Right lobe of liver (tissue), 6 donors: ENCODE measurements at regions not wholly inside any gene's neighbourhood (a gene's known extent, or its start where the extent isn't known, plus 50 kb on each side); places are given as distances from the start of the nearest gene placed in this dataset.
"Not testable (repeated sequence)": the region's sequence is repeated elsewhere in the genome, so short reads cannot be mapped to it uniquely, and the experiment has no call there.

Experiments
- ATAC-seq, 4 donors: fragments of 200-7000 bp; cut with Tn5 transposase; one replicate each; pipeline ENCODE4 v1.9.1; 2020; ENCODE audit warnings: mild to moderate bottlenecking in 4 of 4, moderate library complexity in 4 of 4
- DNase-seq, 3 donors: peaks; one replicate each; pipeline ENCODE4 v3.0.0-alpha.2; 2020
- H3K27ac ChIP-seq, 3 donors: fragments of 200-600 bp; one replicate each; pipeline ENCODE4 v1.8.0; 2022
- H3K27me3 ChIP-seq, 2 donors: fragments of 200-600 bp; one replicate each; pipeline ENCODE4 v1.8.0; 2022
- H3K36me3 ChIP-seq, 4 donors: fragments of 200-600 bp; sonication (generic) in 1 of 4; one replicate each; pipeline versions ENCODE4 v1.5.1 to v1.8.0; 2017 to 2022; ENCODE audit warnings: control low read depth in 1 of 4
- H3K4me1 ChIP-seq, 4 donors: fragments of 200-600 bp; sonication (generic) in 1 of 4; one replicate each; pipeline versions ENCODE4 v1.5.1 to v1.8.0; 2017 to 2022; ENCODE audit warnings: control low read depth in 1 of 4
- H3K4me3 ChIP-seq, 3 donors: fragments of 200-600 bp; one replicate each; pipeline ENCODE4 v1.8.0; 2022
- H3K9me3 ChIP-seq, 4 donors: fragments of 200-600 bp; sonication (generic) in 1 of 4; one replicate each; pipeline versions ENCODE4 v1.5.1 to v1.8.0; 2017 to 2022; ENCODE audit warnings: control low read depth in 1 of 4
- POLR2A ChIP-seq: fragments of 450-650 bp; IDR thresholded peaks from one replicate; pipeline ENCODE4 v1.6.1; 2017; ENCODE audit warnings: antibody characterized with exemption, mild to moderate bottlenecking
- WGBS: methylation state at CpG from one replicate; pipeline ENCODE4 v1.1.6; 2018; ENCODE audit warnings: low coverage, low lambda C conversion rate; ENCODE audit not compliant: insufficient coverage; ENCODE audit errors: missing lambda C conversion rate; 5-methylcytosine and 5-hydroxymethylcytosine counted together
- intact Hi-C, 2 donors: fragments of 100-400 bp; cut with DNase I; formaldehyde crosslinking; loops; one replicate each; pipeline versions ENCODE4 v1.11.2 to v1.14.1; 2022
- TF ChIP-seq, protein P1 (sequence below), 4 donors: fragments of 200-600 bp in 3 of 4; fragments of 450-650 bp in 1 of 4; IDR thresholded peaks; one replicate each; pipeline versions ENCODE4 v1.5.1 to v1.8.0; 2016 to 2022; ENCODE audit warnings: antibody characterized with exemption in 4 of 4, mild to moderate bottlenecking in 2 of 4
- donor health status: DM: no; HTN: yes; CAD: no.
- donor health status: DM: no; HTN: no; CAD: no.
- donor health status: DM: no; HTN: no; CAD: no.
- donor health status: DM: no; HTN: yes; CAD: no.
- donor health status: DM: no; HTN: yes; CAD: no.

DNA sequence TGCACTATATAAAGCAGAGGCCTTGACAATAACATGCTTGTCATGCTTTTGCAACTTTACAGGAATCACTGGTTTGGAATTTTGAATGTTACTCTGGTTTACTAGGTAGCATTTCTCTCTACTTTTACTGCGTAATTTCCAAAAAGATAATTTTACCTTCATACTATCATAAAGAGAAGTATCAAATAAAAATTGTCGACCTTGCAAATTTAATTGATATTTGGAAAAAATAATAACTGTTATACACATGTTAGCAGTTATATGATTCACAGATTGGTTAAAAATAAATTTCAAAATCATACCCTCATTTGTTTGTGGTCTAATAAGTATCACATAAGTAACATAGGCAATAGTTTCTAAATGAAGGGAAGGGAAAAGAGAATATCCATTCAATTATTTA lies 228.5 kb upstream of the CACNA2D1 start:
- H3K27me3 ChIP-seq, result no peaks in the 10 kb centered on the region
- ATAC-seq (no peak), DNase-seq (no peak)
- H3K36me3 ChIP-seq, result no peaks in the 10 kb centered on the region
- WGBS, result 49% methylated on average over 2 of the region's 2 CpGs
- no peak for TF ChIP-seq POLR2A
- H3K4me3 ChIP-seq, result no peak overlapping the region
- H3K27ac ChIP-seq, result no peak overlapping the region
- H3K9me3 ChIP-seq, result no peaks in the 10 kb centered on the region
- intact Hi-C loops, result no loop called here
- no peaks in the 10 kb centered on the region for H3K4me1 ChIP-seq

DNA sequence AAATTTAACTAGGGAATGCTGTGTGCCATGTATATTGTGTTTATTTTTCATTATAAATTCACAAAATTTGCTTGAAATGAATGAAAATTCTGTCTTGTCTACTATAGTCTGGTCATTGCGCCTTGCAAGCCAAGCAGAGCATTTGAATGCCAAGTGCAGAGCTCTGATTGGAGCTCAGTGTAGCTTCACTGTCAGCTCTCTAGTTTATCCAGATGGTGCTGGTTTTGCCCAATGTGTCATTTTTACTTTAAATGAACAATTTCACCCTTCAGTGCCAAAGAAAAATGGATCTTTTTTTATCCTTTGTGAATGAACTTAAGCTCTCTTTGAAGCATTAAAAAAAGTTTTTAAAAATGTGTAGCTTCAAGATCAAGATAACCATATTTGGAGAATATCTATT lies 225.6 kb upstream of the CACNA2D1 start:
- intact Hi-C loops, result no loop called here
- Histone ChIP-seq H3K4me3 (no peak overlapping the region), H3K27ac (no peak overlapping the region), H3K4me1 (no peaks in the 10 kb centered on the region), H3K36me3 (no peaks in the 10 kb centered on the region), H3K9me3 (no peaks in the 10 kb centered on the region), H3K27me3 (no peaks in the 10 kb centered on the region)
- DNase-seq (no peak), ATAC-seq (no peak)
- WGBS, result 64% methylated on average over 1 of the region's 1 CpG
- TF ChIP-seq, protein P1, sequence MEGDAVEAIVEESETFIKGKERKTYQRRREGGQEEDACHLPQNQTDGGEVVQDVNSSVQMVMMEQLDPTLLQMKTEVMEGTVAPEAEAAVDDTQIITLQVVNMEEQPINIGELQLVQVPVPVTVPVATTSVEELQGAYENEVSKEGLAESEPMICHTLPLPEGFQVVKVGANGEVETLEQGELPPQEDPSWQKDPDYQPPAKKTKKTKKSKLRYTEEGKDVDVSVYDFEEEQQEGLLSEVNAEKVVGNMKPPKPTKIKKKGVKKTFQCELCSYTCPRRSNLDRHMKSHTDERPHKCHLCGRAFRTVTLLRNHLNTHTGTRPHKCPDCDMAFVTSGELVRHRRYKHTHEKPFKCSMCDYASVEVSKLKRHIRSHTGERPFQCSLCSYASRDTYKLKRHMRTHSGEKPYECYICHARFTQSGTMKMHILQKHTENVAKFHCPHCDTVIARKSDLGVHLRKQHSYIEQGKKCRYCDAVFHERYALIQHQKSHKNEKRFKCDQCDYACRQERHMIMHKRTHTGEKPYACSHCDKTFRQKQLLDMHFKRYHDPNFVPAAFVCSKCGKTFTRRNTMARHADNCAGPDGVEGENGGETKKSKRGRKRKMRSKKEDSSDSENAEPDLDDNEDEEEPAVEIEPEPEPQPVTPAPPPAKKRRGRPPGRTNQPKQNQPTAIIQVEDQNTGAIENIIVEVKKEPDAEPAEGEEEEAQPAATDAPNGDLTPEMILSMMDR (IDR thresholded peaks at IDR 0.05), result no peak
- no peak for TF ChIP-seq POLR2A

DNA sequence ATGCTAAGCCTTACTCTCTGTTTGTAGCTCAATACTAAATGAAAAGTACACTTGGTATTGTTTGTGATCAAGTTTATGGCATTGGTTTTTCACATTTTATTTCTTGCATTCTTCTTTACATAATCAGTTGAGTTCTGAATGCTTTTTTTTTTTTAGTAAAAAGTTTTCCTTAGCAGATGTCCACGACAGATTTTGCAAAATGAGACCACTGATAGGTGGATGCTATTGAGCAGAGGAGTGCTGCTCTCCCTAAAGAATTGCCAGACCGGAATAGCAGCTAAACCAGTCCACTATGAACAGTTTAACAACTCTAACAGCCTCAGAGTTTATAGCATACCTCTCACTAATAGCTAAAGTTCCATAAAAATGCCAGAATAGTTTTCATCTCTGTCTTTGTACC lies 225.1 kb upstream of the CACNA2D1 start:
- Histone ChIP-seq H3K4me3 (no peak overlapping the region), H3K4me1 (no peaks in the 10 kb centered on the region), H3K27ac (no peak overlapping the region), H3K36me3 (no peaks in the 10 kb centered on the region), H3K27me3 (no peaks in the 10 kb centered on the region), H3K9me3 (no peaks in the 10 kb centered on the region)
- intact Hi-C loops, result no loop called here
- no peak for ATAC-seq
- TF ChIP-seq POLR2A, result no peak
- TF ChIP-seq, protein P1 (IDR thresholded peaks at IDR 0.05), result no peak
- 44% methylated on average over 2 of the region's 2 CpGs for WGBS
- no peak for DNase-seq

DNA sequence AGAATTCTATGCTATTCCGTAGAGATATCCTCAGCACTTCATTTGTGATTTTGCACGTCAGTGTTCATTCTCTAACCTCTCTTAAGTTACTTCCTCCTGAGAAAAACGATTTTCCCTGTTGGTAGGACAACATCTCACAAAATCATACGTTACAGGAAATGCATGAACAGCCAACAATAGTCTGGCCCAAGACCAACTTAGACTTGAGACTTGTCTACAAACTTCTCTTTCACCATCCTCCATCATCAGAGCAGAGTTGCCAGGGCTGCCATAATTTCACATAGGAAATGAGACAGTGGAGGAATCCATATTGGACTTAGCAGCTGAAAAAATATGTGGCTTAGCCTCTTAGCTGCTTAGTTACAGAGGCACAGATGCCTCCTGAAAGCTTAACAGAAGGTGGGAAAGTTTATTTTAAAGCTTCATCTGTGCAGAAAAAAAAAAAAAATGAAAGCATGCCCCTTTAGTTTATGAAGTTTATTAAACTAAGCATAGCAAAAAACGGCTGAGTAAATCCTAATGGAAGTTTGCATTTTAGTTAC lies 222.5 kb upstream of the CACNA2D1 start:
- H3K27ac ChIP-seq, result no peak overlapping the region
- H3K27me3 ChIP-seq, result no peaks in the 10 kb centered on the region
- no peaks in the 10 kb centered on the region for H3K9me3 ChIP-seq
- no peak for ATAC-seq
- WGBS, result 28% methylated on average over 5 of the region's 5 CpGs
- TF ChIP-seq, protein P1 (IDR thresholded peaks at IDR 0.05), result no peak
- TF ChIP-seq POLR2A, result no peak
- no peak for DNase-seq
- H3K36me3 ChIP-seq, result no peaks in the 10 kb centered on the region
- intact Hi-C loops, result no loop called here
- no peak overlapping the region for H3K4me3 ChIP-seq
- no peaks in the 10 kb centered on the region for H3K4me1 ChIP-seq

DNA sequence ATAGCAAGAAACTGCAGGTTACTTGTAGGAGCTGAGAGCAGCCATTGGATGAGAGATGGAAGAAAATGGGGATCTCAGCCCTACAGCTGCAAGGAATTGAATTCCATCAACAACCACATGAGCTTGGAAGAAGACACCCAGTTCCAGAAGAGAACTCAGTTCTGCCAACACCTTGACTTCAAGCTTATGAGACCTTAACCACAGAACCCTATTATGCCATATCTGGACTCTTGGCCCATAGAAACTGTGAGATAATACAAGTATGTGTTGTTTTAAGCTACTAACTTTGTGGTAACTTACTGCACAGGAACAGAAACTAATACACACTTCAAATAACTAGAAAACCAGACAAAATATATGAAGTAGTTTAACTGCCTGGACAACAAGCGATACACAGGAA lies 212.4 kb upstream of the CACNA2D1 start:
- WGBS, result 73% methylated on average over 1 of the region's 1 CpG
- ATAC-seq (no peak), DNase-seq (no peak)
- Histone ChIP-seq H3K27me3 (no peaks in the 10 kb centered on the region), H3K27ac (no peak overlapping the region), H3K4me1 (no peaks in the 10 kb centered on the region), H3K36me3 (no peaks in the 10 kb centered on the region), H3K9me3 (no peaks in the 10 kb centered on the region), H3K4me3 (no peak overlapping the region)
- intact Hi-C loops, result no loop called here
- no peak for TF ChIP-seq POLR2A
- TF ChIP-seq, protein P1 (IDR thresholded peaks at IDR 0.05), result no peak

DNA sequence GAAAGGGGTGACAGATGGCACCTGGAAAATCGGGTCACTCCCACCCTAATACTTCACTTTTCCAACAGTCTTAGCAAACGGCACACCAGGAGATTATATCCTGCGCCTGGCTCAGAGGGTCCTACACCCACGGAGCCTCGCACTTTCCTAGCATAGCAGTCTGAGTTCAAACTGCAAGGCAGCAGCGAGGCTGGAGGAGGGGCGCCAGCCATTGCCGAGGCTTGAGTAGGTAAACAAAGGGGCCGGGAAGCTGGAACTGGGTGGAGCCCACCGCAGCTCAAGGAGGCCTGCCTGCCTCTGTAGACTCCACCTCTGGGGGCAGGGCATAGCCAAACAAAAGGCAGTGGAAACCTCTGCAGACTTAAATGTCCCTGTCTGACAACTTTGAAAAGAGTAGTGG lies 206.5 kb upstream of the CACNA2D1 start:
- H3K36me3 ChIP-seq, H3K4me1 ChIP-seq, H3K27me3 ChIP-seq, intact Hi-C loops, DNase-seq, H3K9me3 ChIP-seq, H3K27ac ChIP-seq, H3K4me3 ChIP-seq, ATAC-seq: not testable (repeated sequence)
- WGBS, result 71% methylated on average over 6 of the region's 10 CpGs
